GM21423 (cell line): ENCODE measurements at regions not wholly inside any gene's neighbourhood (a gene's known extent, or its start where the extent isn't known, plus 50 kb on each side); places are given as distances from the start of the nearest gene placed in this dataset.
"Not testable (repeated sequence)": the region's sequence is repeated elsewhere in the genome, so short reads cannot be mapped to it uniquely, and the experiment has no call there.

Experiments
- ATAC-seq: cut with Tn5 transposase; IDR thresholded peaks from one replicate; pipeline ENCODE4 v1.9.1; 2021; ENCODE audit warnings: mild to moderate bottlenecking, moderate library complexity; ENCODE audit not compliant: unreplicated experiment

DNA sequence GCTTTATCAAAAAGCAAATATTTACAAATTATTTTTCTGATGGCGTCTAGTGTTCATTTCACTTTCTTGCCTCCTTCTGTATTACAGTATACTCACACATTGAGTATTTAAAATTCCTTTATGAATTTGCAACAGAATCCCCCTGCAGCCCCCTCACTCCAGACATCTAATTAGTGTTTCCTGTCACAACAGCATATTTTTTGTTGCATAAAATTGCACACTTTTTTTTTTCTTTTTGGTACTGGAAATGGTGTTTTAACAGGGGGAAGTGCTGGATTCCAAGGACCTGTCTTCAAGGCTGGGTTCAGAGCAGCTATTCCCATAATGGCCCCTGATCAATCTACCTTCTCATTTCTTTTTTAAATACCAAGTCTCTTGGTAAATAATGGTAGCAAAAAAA lies 184.3 kb upstream of the HMCN1 start:
- ATAC-seq: no peak

DNA sequence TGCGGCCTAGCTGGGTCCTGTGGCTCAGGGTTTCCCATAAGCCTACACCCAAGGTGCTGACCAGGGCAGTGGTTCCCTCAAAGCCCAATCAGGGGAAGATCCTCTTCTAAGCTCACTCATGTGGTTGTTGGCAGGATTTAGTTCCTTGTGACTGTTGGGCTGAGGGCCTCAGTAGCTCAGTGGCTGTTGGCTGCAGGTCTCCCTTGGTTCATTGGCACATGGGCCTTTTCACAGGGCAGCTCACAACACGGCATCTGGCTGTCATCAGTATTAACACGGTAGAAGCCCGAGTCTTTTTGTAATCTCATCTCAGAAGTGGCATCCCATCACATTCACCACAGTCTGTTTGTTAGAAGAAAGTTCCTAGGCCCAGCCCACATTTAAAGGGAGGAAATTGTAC lies 188.2 kb upstream of the HMCN1 start:
- ATAC-seq: no peak

DNA sequence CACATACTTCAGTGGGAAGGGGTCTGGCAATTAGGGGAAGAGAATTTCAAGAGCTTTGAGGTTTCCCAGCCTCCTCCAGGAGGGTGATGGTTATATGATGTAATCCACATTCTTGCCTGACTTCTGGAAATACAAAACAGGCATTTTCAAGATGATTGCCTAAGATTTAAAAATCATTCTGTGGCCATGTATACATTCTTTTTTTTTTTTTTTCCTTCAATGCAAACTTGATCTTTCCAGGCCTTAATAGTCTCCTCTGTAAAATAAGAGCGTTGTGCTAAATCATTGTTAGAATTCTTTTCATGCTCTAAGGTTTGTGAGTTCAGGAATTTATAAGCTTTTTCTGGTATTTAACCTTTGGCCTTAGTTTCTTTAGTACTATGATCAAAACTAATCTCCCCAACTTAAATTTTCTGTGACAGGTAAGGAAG lies 192.3 kb upstream of the HMCN1 start:
- ATAC-seq: no peak

DNA sequence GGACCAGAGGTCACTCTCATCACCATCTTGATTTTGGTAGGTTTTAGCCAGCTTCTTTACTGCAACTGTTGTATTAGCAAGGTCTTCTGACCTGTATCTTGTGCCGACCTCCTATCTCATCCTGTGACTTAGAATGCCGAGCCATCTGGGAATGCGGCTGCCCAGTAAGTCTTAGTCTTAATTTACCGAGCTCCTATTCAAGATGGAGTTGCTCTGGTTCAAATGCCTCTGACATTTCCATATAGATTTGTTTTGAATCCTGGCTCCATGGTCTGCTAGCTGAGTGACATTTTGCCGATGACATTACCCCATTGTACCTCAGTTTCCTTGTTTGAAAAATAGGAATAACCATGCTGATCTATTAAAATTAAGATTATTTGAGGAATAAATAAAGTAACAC lies 193.9 kb upstream of the HMCN1 start:
- no peak for ATAC-seq

DNA sequence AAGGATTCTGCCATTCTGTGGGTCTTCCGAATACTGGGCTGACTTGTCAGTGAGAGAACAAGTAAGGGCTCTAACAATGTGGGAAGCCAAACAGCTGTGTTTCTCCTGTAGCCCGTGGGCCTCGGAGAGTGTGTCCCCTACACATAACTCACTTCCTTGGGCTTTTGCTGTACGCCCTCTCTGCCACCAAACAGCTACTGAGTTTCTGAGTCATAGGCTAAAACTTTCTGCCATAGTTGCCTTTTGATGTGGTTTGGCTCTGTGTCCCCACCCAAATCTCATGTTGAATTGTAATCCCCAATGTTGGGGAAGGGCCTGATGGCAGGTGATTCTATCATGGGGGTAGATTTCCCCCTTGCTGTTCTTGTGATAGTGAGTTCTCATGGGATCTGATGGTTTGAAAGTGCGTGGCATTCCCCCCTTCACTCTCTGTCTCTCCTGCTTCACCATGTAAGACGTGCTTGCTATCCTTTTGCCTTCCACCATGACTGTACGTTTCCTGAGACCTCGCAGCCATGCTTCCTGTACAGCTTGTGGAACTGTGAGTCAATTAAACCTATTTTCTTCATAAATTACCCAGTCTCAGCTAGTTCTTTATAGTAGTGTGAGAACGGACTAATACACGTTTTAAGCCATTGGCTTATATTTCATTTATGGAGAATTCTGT lies 194.8 kb upstream of the HMCN1 start:
- ATAC-seq: no peak

DNA sequence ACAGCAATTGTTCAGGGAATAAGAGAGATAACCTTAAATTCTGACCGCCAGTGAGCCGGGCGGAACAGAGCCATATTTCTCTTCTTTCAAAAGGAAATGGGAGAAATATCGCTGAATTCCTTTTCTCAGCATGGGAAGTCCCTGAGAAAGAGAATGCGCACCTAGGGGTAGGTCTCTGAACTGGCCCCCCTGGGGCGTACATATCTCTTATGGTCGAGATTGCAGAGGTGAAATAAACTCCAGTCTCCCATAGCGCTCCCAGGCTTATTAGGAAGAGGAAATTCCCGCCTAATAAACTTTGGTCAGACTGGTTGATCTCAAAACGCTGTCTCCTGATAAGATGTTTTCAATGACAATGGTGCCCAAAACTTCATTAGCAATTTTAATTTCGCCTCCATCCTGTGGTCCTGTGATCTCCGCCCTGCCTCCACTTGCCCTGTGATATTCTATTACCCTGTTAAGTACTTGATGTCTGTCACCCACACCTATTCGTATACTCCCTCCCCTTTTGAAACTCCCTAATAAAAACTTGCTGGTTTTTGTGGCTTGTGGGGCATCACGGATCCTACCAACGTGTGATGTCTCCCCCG lies 195.8 kb upstream of the HMCN1 start:
- ATAC-seq: not testable (repeated sequence)

DNA sequence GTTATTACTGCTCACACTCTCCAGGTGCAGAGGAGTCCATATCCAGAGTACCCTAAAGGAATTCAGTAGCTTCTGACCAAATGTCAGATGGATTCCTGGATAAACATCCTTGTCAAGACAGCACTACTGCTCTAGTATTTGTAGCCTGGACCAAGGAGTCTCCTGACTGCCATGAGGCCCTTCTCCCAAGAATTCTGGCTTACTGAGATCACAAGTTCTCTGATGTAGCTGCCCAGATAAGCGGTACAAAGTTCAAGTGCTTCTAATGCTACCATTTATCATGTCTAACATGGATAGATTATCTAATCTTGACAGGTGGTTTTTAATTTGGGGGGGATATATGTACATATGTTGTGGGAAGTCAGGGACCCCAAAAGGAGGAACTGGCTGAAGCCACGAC lies 196.6 kb upstream of the HMCN1 start:
- ATAC-seq: no peak

DNA sequence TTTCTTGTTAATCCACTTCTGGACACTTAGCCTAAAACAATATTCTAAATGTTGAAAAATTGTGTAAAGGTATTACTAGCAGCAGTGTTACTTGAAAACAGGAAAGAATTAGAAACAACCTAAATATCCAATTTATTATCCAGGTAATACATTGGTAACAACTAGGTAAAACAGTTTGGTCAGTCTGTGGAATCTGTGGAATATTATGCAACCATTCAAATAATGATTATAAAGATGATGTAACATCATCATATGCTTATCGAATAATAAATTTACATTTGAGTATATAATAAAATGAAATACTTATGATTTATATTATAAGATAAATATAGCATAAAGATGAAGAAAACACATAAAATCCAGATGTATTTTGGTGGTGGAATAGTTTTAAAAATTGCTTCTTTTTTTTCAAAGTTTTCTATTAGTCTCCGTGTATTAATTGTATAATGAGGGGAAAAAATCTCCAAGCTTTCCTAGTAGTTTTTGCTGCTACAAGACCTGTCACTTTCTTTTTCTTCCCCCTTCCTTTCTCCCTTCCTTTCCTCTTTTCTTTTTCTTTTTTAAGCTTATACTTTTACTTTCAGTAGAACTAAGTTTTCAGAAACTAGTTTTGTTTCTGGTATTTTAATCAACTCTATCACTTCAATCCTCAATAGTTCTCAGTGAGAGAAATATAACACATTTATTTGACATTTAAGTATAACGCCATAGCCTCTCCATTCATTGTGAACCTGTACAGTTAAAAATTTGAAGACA lies 197.8 kb upstream of the HMCN1 start:
- no peak for ATAC-seq

GRCh38 chr1:185535621-185536020 lies 198.6 kb upstream of the HMCN1 start:
- ATAC-seq: no peak

GRCh38 chr1:185534801-185535200 lies 199.4 kb upstream of the HMCN1 start:
- ATAC-seq: no peak

GRCh38 chr1:185533596-185533995 lies 200.6 kb upstream of the HMCN1 start:
- ATAC-seq: no peak

DNA sequence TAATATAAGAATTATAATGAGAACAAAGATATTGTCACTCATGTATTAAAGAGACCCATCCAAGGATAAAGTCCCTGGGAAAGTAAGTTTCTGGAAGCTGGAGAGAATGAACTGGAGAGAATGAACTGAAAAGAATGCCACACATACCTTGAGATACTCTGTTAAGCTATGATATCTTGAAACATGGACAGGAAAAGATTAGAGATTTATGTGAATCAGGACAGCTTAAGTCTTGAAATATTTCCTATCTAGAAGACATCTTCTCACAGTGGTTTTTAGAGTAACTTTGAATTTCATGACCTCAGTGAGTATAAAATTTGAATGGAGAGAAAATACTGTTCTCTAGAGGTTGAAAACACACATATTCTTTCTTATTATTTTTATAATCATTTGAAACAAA lies 201.3 kb upstream of the HMCN1 start:
- no peak for ATAC-seq

GRCh38 chr1:185531838-185532237 lies 202.4 kb upstream of the HMCN1 start:
- ATAC-seq: no peak

- ATAC-seq: no peak
Observed at GRCh38 chr1:185530215-185530614, 204.0 kb upstream of the HMCN1 start.

DNA sequence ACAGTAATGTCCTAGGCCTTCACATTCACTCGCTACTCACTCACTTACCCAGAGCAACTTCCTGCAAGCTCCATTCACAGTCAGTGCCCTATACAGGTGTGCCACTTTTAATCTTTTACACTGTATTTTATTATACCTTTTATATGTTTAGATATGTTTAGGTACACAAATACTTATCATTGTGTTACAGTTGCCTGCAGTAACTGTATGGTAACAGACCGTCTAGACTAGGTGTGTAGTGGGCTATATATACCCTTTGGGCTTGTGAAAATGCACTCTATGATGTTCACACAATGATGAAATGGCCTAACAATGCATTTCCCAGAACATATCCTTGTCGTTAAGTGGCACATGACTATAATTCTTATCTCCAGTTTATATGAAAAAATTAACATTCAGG lies 204.5 kb upstream of the HMCN1 start:
- no peak for ATAC-seq

- ATAC-seq: no peak
Observed at GRCh38 chr1:185528084-185528676, 206.0 kb upstream of the HMCN1 start.

DNA sequence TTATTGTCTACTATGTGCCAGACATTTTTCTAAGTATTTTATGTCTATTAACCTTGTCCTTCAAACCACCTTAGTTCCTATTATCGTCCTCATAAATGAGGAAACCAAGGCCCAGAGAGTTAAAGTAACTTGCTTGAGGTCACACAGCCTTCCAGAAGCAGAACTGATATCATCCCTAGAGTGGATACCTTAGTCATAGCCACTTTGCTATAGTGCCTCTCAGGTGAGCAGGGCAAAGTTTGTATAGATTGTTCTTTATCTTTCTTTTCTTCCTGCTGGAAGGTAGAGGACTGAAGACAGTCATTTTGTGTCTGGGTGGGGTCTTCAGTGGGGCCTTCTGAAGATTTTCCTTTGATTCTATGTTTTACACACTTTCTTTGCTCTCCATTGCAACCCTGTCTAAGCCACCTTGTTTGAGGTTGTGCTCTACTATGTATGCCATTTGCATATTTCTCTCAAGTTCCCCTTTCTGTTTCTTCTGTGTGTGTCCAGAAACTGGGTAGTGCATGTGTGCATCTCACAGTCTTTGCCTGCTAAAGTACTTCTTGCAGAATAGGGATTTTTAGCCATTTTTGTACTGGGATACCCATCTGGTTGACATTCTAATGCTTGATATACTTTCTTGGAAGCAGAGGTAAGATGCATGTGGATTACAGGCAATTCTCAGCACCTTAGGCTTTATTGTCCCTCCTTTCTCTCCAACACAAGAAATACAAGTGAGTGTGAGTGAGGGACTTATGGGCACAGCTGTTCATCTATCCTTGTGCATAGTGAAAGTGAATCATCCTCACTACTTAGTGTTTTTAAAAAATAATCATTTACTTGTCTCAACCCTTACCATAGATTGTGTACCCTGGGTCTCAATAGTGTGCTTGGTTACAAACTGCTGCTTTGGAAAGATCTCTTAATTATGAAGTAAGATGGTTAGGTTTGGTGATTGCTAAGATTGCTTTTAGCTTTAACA lies 207.6 kb upstream of the HMCN1 start:
- peak; percentile 100 for ATAC-seq

- ATAC-seq: peak; percentile 92
Observed at GRCh38 chr1:185520188-185520920, 203.3 kb upstream of the IVNS1ABP start.

- ATAC-seq: no peak
Observed at GRCh38 chr1:185517808-185518419, 200.9 kb upstream of the IVNS1ABP start.

DNA sequence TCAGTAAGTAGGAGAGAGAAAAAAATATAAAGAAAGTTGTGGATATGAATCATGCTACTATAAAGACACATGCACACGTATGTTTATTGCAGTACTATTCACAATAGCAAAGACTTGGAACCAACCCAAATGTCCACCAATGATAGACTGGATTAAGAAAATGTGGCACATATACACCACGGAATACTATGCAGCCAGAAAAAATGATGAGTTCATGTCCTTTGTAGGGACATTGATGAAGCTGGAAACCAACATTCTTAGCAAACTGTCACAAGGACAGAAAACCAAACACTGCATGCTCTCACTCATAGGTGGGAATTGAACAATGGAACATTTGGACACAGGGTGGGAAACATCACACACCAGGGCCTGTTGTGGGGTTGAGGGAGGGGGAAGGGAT lies 200.3 kb upstream of the IVNS1ABP start:
- ATAC-seq: not testable (repeated sequence)
